ENCODE measurements at regions not wholly inside any gene's neighbourhood (a gene's known extent, or its start where the extent isn't known, plus 50 kb on each side); places are given as distances from the start of the nearest gene placed in this dataset.
"Not testable (repeated sequence)": the region's sequence is repeated elsewhere in the genome, so short reads cannot be mapped to it uniquely, and the experiment has no call there.

- TF ChIP-seq CTCF, POLR2AphosphoS5, EP300 (IDR thresholded peaks at IDR 0.05): not testable (repeated sequence)
Observed at GRCh38 chr2:87277734-87278133, 256.1 kb upstream of the PLGLB1 start.
